HCT116 (cell line): ENCODE measurements at regions not wholly inside any gene's neighbourhood (a gene's known extent, or its start where the extent isn't known, plus 50 kb on each side); places are given as distances from the start of the nearest gene placed in this dataset.

Source experiments
- ATAC-seq: fragments of 200-7000 bp; cut with Tn5 transposase; 2 replicates; pipeline ENCODE4 v1.9.1; 2020; ENCODE audit warnings: mild to moderate bottlenecking, moderate library complexity
- BruUV-seq: library from RNA; stranded (reverse); fragments of 400-500 nt; replicated peaks from 2 replicates; lab custom pipeline; 2021; lab: Mats Ljungman, UMichigan
- CTCF ChIA-PET: fragments of 300-600 bp; sonication (Branson Sonifier 250); formaldehyde crosslinking; loops from one replicate; lab custom pipeline; 2021; ENCODE audit warnings: antibody characterized with exemption; lab: Charles Lee
- POLR2A ChIA-PET: fragments of 300-600, 350-600 bp; sonication (Branson Sonifier 250); formaldehyde crosslinking; loops from one replicate; lab custom pipeline; 2021; ENCODE audit warnings: antibody characterized with exemption; lab: Charles Lee
- RAD21 ChIA-PET, 2 experiments: fragments of 300-600 bp; sonication (Branson Sonifier 250); formaldehyde crosslinking; loops; one replicate each; lab custom pipeline; 2023; ENCODE audit warnings: low total read pairs in 2 of 2; ENCODE audit not compliant: uncharacterized antibody in 2 of 2, unreplicated experiment in 2 of 2, low non-redundant PET in 1 of 2; lab: Charles Lee
- DNase-seq: peaks from one replicate; pipeline ENCODE4 v3.0.0-alpha.2; 2010; ENCODE audit warnings: low read depth, low spot score
- H2AFZ ChIP-seq: fragments of 200-600 bp; shearing (Covaris generic), sonication (generic); 2 replicates; pipeline ENCODE4 v1.6.1; 2017; ENCODE audit warnings: low read depth, mixed run types, mixed read lengths, antibody characterized with exemption, low read length; ENCODE audit not compliant: poor library complexity, severe bottlenecking
- H3K27ac ChIP-seq: 2 replicates; pipeline ENCODE4 v1.5.1; 2012; ENCODE audit warnings: low read depth, low read length
- H3K27me3 ChIP-seq: fragments of 200-600 bp; sonication (generic); 2 replicates; pipeline ENCODE4 v1.6.1; 2016; ENCODE audit warnings: mixed run types, low read length, mixed read lengths; ENCODE audit not compliant: insufficient read depth
- H3K36me3 ChIP-seq, 2 experiments: fragments of 200-500 bp in 1 of 2; fragments of 200-600 bp in 1 of 2; sonication (Bioruptor generic) in 1 of 2; sonication (generic) in 1 of 2; 2 replicates each; pipeline versions ENCODE4 v1.5.1 to v1.6.1; 2014 to 2016; ENCODE audit warnings: low read length in 2 of 2, inconsistent platforms in 1 of 2, mixed read lengths in 1 of 2, mixed run types in 1 of 2; ENCODE audit not compliant: insufficient read depth in 2 of 2, control insufficient read depth in 1 of 2
- H3K4me1 ChIP-seq, 2 experiments: fragments of 200-600 bp in 1 of 2; sonication (generic) in 1 of 2; 2 replicates each; pipeline versions ENCODE4 v1.5.1 to v1.6.1; 2012 to 2017; ENCODE audit warnings: low read length in 2 of 2, inconsistent platforms in 1 of 2, mild to moderate bottlenecking in 1 of 2, mixed read lengths in 1 of 2, mixed run types in 1 of 2, moderate library complexity in 1 of 2; ENCODE audit not compliant: insufficient read depth in 2 of 2, control insufficient read depth in 1 of 2
- H3K4me2 ChIP-seq: fragments of 200-600 bp; sonication (generic); 2 replicates; pipeline ENCODE4 v1.6.1; 2017; ENCODE audit warnings: mixed run types, low read length, mixed read lengths
- H3K4me3 ChIP-seq, 2 experiments: fragments of 200-600 bp in 1 of 2; sonication (generic) in 1 of 2; replicated peaks in 1 of 2; 2 replicates each; pipeline ENCODE4 v1.5.1; 2011 to 2016; ENCODE audit warnings: low read length in 2 of 2, control low read depth in 1 of 2, low read depth in 1 of 2, mild to moderate bottlenecking in 1 of 2, mixed read lengths in 1 of 2, mixed run types in 1 of 2
- H3K79me2 ChIP-seq: fragments of 200-600 bp; sonication (generic); 2 replicates; pipeline ENCODE4 v1.6.1; 2017; ENCODE audit warnings: mild to moderate bottlenecking, mixed run types, low read length, moderate library complexity, mixed read lengths; ENCODE audit not compliant: insufficient read depth
- H3K9ac ChIP-seq: fragments of 200-600 bp; sonication (generic); 2 replicates; pipeline ENCODE4 v1.6.1; 2016; ENCODE audit warnings: low read length, mixed read lengths
- H3K9me2 ChIP-seq: fragments of 200-600 bp; sonication (generic), shearing (Covaris generic); 2 replicates; pipeline ENCODE4 v1.6.1; 2017; ENCODE audit warnings: mixed run types, mild to moderate bottlenecking, moderate library complexity; ENCODE audit not compliant: insufficient read depth
- H3K9me3 ChIP-seq, 2 experiments: fragments of 200-500 bp in 1 of 2; fragments of 200-600 bp in 1 of 2; sonication (Bioruptor generic) in 1 of 2; sonication (generic) in 1 of 2; 2 replicates each; pipeline ENCODE4 v1.6.1; 2014 to 2017; ENCODE audit warnings: low read length in 2 of 2, mixed read lengths in 2 of 2, inconsistent platforms in 1 of 2, low read depth in 1 of 2, mild to moderate bottlenecking in 1 of 2, mixed run types in 1 of 2, moderate library complexity in 1 of 2; ENCODE audit not compliant: control insufficient read depth in 1 of 2, insufficient read depth in 1 of 2
- H4K20me1 ChIP-seq: fragments of 200-600 bp; sonication (generic), shearing (Covaris generic); 2 replicates; pipeline ENCODE4 v1.6.1; 2017; ENCODE audit warnings: mixed run types, mild to moderate bottlenecking, moderate library complexity; ENCODE audit not compliant: insufficient read depth
- CEBPB ChIP-seq: IDR thresholded peaks from 2 replicates; pipeline ENCODE4 v1.6.1; 2012; ENCODE audit warnings: low read depth
- ELF1 ChIP-seq: IDR thresholded peaks from 2 replicates; pipeline ENCODE4 v1.6.1; 2012; ENCODE audit warnings: low read depth, borderline replicate concordance
- EZH2 ChIP-seq: fragments of 200-600 bp; sonication (generic); IDR thresholded peaks from 2 replicates; pipeline ENCODE4 v1.6.1; 2017; ENCODE audit warnings: antibody characterized with exemption, mixed run types
- FOSL1 ChIP-seq: IDR thresholded peaks from 2 replicates; pipeline ENCODE4 v1.6.1; 2012; ENCODE audit warnings: low read depth
- JUND ChIP-seq: IDR thresholded peaks from 2 replicates; pipeline ENCODE4 v1.6.1; 2012
- POLR2AphosphoS5 ChIP-seq: IDR thresholded peaks from 2 replicates; pipeline ENCODE4 v1.6.1; 2011; ENCODE audit warnings: mild to moderate bottlenecking, low read depth, low read length, moderate library complexity
- RAD21 ChIP-seq: IDR thresholded peaks from 2 replicates; pipeline ENCODE4 v1.6.1; 2012; ENCODE audit warnings: low read depth, mild to moderate bottlenecking
- REST ChIP-seq: IDR thresholded peaks from 2 replicates; pipeline ENCODE4 v1.6.1; 2012; ENCODE audit warnings: low read depth
- SIN3A ChIP-seq: IDR thresholded peaks from 2 replicates; pipeline ENCODE4 v1.6.1; 2012; ENCODE audit warnings: low read depth
- SRF ChIP-seq: IDR thresholded peaks from 2 replicates; pipeline ENCODE4 v1.6.1; 2012; ENCODE audit warnings: low read depth
- TCF7L2 ChIP-seq: IDR thresholded peaks from 2 replicates; pipeline ENCODE4 v1.7.0; 2011; ENCODE audit warnings: borderline replicate concordance, inconsistent platforms; ENCODE audit not compliant: insufficient read depth, insufficient read length; ENCODE audit errors: extremely low read depth
- ZFX ChIP-seq: fragments of 450-650 bp; IDR thresholded peaks from 2 replicates; pipeline ENCODE4 v1.6.1; 2017
- intact Hi-C: fragments of 100-400 bp; cut with micrococcal nuclease; formaldehyde crosslinking; loops from 2 replicates; pipeline ENCODE4 v1.10.0; 2022
- TF ChIP-seq, protein P1 (sequence below): IDR thresholded peaks from 2 replicates; pipeline ENCODE4 v1.6.1; 2012
- TF ChIP-seq, protein P2 (sequence below): IDR thresholded peaks from 2 replicates; pipeline ENCODE4 v1.6.1; 2011; ENCODE audit warnings: mild to moderate bottlenecking, low read length, moderate library complexity; ENCODE audit not compliant: insufficient replicate concordance; ENCODE audit errors: extremely low read depth

DNA sequence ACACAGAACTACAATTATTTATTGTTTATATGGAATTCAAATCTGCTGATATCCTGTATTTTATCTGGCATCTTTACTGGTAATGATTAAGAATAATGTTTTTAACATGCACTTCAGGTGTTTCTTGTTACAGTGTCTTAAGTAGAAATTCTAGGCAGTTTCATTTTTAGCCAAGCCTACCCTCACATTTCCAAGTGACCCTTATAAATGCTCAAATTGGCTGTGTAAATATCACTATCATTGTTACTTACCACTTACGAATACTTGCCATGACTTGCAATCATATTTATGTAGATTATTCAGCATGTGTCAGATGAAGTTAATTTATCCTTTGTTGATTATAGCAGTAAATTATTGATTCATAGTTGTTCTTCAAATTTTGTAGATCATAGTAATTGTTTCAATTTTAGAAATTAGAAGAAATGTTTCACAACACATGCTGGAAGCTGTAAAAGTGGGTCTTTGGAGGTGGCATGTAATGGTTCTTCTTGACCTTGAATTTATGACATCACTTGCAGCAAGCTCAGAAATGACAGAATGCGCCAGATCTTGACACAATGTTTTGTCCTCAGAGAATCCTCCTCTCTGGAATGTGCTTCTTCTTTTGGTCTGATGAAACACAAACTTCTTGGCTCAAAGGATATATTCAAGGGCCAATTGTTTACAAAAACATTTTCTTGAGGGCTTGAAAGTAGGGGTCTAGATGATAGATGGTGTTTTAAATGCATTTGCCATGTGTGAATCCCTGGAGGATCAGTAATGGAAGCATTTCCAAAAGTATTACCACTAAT, 471.8 kb downstream of the COL12A1 start:
- ATAC-seq, result no peak
- Histone ChIP-seq H4K20me1 (no peaks in the 10 kb centered on the region), H3K4me1 (no peaks in the 10 kb centered on the region), H3K9me2 (no peaks in the 10 kb centered on the region), H3K4me3 (no peak overlapping the region), H3K4me2 (no peak overlapping the region), H3K9me3 (no peaks in the 10 kb centered on the region), H3K27ac (no peak overlapping the region), H3K79me2 (no peaks in the 10 kb centered on the region), H3K36me3 (no peaks in the 10 kb centered on the region), H3K9ac (no peak overlapping the region), H2AFZ (no peak overlapping the region), H3K27me3 (no peaks in the 10 kb centered on the region)
- intact Hi-C loops, result no loop called here
- RAD21 ChIA-PET, result no interaction called here
- TF ChIP-seq RAD21 (no peak), ELF1 (no peak), JUND (no peak), POLR2AphosphoS5 (no peak), EZH2 (no peak), CEBPB (no peak), TCF7L2 (no peak), REST (no peak), FOSL1 (no peak), ZFX (no peak), SIN3A (no peak), SRF (no peak)
- TF ChIP-seq, protein P1, sequence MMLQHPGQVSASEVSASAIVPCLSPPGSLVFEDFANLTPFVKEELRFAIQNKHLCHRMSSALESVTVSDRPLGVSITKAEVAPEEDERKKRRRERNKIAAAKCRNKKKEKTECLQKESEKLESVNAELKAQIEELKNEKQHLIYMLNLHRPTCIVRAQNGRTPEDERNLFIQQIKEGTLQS, result no peak
- TF ChIP-seq, protein P2, sequence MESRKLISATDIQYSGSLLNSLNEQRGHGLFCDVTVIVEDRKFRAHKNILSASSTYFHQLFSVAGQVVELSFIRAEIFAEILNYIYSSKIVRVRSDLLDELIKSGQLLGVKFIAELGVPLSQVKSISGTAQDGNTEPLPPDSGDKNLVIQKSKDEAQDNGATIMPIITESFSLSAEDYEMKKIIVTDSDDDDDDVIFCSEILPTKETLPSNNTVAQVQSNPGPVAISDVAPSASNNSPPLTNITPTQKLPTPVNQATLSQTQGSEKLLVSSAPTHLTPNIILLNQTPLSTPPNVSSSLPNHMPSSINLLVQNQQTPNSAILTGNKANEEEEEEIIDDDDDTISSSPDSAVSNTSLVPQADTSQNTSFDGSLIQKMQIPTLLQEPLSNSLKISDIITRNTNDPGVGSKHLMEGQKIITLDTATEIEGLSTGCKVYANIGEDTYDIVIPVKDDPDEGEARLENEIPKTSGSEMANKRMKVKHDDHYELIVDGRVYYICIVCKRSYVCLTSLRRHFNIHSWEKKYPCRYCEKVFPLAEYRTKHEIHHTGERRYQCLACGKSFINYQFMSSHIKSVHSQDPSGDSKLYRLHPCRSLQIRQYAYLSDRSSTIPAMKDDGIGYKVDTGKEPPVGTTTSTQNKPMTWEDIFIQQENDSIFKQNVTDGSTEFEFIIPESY, result no peak
- POLR2A ChIA-PET, result no interaction called here
- BruUV-seq, result no TSS peak
- DNase-seq, result no peak
- CTCF ChIA-PET, result no interaction called here
